Neural cell (in vitro differentiated cells): ENCODE measurements at regions not wholly inside any gene's neighbourhood (a gene's known extent, or its start where the extent isn't known, plus 50 kb on each side); places are given as distances from the start of the nearest gene placed in this dataset.

Experiments used
- EP300 ChIP-seq: fragments of 450-650 bp; conservative IDR thresholded peaks from 2 replicates; pipeline ENCODE4 v1.6.1; 2014; ENCODE audit warnings: antibody characterized with exemption, mild to moderate bottlenecking, moderate library complexity; ENCODE audit not compliant: poor library complexity, severe bottlenecking
- EZH2 ChIP-seq: fragments of 200-600, 300-800 bp; shearing (Covaris generic), sonication (generic); IDR thresholded peaks from 2 replicates; pipeline ENCODE4 v1.6.1; 2014; ENCODE audit warnings: antibody characterized with exemption, low read length, borderline replicate concordance, mild to moderate bottlenecking; ENCODE audit not compliant: insufficient read depth, poor library complexity, severe bottlenecking
- POLR2AphosphoS5 ChIP-seq: IDR thresholded peaks from 2 replicates; pipeline ENCODE4 v1.6.1; 2012
- TAF1 ChIP-seq: IDR thresholded peaks from 2 replicates; pipeline ENCODE4 v1.6.1; 2012; ENCODE audit warnings: low read depth
- TF ChIP-seq, protein P1 (sequence below): fragments of 450-650 bp; IDR thresholded peaks from 2 replicates; pipeline ENCODE4 v1.5.1; 2014; ENCODE audit warnings: antibody characterized with exemption, mild to moderate bottlenecking, moderate library complexity; ENCODE audit not compliant: poor library complexity, severe bottlenecking

DNA sequence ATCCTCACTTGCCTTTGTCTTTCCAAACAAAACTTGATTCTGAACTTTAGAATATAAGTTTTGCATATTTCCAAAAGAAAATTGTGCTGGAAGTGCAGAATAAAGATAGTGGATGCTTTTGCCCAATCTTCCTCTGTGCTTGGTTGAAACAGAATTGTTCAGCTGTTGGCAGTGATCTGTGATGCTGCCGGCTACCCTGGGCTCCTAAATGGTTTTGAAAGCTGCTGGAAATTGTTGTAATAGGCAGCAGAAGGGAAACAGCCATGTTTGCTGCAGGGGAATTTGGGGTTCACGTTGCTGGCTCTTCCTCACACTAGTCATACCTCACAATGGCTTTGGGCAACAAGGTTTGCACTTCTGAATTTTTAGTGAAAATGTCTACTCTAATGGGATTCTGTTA lies 398.0 kb downstream of the RAPGEF2 start:
- TF ChIP-seq POLR2AphosphoS5 (no peak), EP300 (no peak), TAF1 (no peak), EZH2 (no peak)
- TF ChIP-seq, protein P1, sequence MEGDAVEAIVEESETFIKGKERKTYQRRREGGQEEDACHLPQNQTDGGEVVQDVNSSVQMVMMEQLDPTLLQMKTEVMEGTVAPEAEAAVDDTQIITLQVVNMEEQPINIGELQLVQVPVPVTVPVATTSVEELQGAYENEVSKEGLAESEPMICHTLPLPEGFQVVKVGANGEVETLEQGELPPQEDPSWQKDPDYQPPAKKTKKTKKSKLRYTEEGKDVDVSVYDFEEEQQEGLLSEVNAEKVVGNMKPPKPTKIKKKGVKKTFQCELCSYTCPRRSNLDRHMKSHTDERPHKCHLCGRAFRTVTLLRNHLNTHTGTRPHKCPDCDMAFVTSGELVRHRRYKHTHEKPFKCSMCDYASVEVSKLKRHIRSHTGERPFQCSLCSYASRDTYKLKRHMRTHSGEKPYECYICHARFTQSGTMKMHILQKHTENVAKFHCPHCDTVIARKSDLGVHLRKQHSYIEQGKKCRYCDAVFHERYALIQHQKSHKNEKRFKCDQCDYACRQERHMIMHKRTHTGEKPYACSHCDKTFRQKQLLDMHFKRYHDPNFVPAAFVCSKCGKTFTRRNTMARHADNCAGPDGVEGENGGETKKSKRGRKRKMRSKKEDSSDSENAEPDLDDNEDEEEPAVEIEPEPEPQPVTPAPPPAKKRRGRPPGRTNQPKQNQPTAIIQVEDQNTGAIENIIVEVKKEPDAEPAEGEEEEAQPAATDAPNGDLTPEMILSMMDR, result no peak
